NCI-H524 (cell line): ENCODE measurements at regions not wholly inside any gene's neighbourhood (a gene's known extent, or its start where the extent isn't known, plus 50 kb on each side); places are given as distances from the start of the nearest gene placed in this dataset.
"Not testable (repeated sequence)": the region's sequence is repeated elsewhere in the genome, so short reads cannot be mapped to it uniquely, and the experiment has no call there.

Source experiments
- DNase-seq, 2 experiments: peaks; one replicate each; lab custom pipeline; 2025; lab: John Stamatoyannopoulos, UW

DNA sequence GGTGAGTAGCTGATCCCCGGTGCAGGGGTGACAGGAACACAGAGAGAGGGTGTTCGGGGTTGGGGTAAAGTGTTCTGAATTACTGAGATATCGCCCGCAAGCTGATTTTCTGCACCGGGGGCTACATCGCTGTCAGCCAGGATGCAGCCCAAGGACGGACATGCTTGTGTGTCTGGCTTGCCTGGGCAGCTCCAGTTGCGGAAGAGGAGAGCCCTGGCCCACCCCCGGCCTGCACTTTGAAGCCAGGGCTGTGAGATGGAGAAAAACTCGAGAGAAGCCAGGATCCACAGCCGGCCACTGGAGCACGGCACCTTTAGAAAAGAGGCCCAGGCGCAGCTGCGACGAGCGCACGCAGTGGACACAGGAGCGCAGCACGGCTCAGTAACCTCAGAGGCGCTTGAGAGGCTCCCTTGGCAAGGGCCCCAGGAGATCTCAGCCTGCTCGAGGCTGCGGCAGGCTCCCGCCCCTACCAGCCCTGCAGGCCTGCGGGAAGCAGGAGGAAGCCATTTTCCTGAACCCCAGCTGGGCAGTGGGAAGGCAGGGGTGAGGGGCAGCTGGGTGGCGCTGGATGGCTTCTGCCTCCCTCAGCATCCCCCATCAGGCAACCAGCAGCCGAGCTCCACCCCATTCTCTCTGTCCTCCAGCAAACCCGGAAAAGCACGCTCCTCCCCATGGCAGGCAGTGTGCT, 59.2 kb downstream of the C9orf50 start:
- no peak for DNase-seq

DNA sequence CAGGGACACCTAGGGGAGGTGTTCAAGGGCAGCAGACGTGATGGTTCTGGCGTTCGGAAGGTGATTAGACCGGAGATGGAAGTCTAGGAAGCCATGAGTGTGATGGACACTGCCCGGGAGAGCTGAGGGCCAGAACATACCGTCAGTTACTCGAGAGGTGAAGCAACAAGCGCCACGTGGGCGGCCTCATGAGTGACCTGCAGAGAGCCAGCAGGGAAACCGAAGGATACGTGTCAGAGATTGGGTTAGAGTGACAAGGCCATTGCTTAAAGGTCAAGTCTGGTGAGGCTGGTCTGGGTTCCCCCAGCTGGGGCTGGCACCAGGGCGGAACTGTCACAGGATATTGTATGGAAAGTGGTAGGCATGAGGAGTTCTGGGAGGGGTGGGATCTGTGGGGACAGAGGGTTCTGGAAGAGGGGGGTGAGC, 60.0 kb downstream of the C9orf50 start:
- no peak for DNase-seq

DNA sequence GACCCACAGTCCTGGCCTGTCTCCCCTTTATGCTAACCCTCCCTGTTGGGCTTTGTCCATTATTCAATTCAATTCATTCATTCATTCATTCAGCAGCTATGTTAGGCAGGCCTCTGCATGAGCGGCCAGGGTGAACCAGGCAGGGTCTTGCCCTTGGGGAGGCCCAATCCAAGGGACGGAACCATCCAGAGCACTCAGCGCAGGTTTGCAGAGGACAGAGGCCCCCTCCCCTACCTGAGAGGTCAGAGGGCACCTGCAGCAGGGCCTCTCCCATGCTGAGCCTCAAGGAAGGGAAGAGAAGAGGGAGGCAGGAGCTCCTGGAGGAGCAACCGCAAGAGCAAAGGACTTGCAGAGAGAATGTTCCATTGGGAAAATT, 61.4 kb downstream of the C9orf50 start:
- DNase-seq, result no peak

DNA sequence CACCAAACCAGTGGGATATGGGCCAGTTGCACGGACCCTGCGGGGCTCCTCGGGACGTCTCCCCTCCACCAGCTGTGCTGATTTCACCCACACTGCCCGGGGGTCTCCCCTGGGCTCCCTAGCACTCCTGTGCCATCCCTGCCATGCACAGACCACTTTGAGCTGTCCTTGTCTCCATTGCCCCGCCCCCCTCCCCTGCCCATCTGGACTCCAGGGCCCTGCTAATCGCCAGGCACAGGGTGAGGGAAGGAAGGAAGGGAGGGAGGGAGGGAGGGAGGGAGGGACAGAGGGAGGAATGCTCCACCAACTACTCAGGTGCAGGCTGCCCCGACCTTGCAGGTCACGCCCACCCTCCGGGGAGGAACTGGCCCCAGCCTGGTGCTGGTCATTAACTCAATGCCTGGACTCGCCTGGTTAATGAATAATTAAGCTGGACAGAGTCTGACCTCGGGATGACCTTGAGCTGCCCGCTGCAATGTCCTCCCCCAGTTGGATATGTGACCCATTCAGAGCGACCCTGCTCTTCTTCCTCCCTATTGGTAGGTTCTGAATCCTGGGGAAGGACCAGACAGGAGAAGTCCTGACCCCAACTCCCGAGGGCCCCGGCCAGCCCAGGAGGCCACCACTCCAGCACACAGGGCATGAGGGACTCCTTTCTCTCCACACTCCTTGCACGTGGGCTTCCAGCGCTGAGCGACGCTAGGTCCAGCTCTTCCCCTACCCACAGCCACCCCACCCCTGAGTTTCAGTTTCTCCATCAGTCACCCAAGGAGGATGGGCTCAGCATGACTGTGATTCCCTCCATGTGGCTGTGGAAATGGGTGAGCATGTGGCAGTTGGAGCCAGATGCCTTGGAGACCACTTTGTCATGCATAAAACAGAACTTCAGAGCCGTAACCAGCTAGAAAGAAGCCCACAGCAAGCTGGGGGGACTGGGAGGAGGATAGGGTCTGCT, 62.1 kb downstream of the C9orf50 start:
- DNase-seq, result peak; percentile 80 to 91

DNA sequence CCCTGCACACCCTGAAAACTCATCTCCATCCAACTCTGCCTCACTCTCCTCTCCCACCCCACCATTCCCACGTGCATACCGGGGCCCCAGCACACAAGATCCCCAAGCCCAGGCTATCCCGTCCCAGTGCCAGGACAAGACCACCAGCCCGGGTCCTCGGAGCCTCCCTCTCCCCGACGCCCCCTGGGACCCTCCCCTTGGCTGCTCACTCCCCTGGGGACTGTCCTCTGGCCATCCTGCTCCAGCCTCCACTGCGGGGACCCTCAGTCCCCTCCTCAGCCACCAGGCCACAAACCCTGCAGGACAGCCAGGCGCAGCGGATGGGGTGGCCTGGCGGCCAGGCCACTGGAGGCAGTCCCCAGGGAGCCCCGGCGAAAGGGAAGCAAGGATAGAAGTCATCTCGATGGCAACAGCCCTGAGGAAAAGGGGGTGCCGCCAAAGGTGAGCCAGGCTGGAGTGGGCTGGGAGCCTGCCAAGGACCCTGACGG, 62.8 kb downstream of the C9orf50 start:
- no peak for DNase-seq

GRCh38 chr9:129557192-129558036, 63.5 kb downstream of the C9orf50 start:
- DNase-seq, result peak; percentile 62 to 71

DNA sequence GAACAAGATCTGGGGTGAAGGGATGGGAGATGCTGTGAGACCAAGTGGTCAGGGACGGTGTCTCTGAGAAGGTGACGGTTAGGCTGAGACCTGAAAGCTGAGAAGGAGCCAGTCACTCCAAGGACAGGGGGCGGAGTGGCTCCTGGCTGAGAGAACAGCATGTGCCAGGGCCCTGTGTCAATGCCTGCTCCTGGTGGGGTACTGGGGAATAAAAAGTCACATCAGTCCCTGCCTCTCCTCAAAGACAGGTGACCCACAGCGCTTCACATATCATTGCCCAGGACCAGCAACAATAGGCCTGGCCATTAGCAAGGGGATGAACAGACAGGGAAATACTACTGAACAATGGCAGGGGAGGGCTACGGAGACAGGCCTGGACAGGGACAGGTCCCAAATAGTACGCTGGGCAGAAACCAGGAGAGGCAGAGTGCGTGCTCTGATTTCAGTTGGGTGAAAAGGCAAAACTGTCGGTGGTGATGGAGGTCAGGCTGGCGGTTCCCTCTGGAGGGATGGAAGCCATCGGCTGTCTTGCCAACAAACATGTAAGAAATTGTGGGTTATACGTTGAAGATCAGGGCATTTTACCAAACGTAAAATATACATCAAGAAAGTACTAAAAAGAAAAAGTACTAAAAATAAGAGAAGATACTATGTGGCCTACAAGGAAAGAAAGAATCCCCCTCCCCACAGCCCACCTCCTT, 64.3 kb downstream of the C9orf50 start:
- DNase-seq, result no peak

- DNase-seq, result no peak
Measured at GRCh38 chr9:129555512-129556215, 65.2 kb downstream of the C9orf50 start.

DNA sequence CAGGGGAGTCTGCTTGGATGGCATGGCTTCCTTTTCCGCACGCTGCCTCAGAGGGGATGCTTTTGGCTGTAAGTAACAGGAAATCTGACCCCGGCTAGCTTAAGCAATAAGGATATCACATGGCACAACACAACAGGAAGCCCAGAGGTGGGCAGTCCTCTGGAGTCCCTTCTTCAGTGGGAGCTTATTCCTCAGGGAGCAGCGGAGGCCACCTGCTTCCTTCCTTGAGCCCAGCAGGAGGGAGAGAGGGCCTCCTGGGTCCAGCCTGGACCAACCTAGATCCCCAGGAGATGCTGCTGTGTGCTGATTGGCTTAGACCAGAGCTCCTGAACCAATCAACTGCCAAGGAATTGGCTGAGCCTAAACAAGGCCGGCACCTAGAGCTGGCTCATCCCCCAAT, 66.3 kb downstream of the C9orf50 start:
- peak; percentile 91 to 96 for DNase-seq

GRCh38 chr9:129553277-129553676, 67.6 kb downstream of the C9orf50 start:
- no peak for DNase-seq

GRCh38 chr9:129552064-129552463, 68.8 kb downstream of the C9orf50 start:
- no peak for DNase-seq

DNA sequence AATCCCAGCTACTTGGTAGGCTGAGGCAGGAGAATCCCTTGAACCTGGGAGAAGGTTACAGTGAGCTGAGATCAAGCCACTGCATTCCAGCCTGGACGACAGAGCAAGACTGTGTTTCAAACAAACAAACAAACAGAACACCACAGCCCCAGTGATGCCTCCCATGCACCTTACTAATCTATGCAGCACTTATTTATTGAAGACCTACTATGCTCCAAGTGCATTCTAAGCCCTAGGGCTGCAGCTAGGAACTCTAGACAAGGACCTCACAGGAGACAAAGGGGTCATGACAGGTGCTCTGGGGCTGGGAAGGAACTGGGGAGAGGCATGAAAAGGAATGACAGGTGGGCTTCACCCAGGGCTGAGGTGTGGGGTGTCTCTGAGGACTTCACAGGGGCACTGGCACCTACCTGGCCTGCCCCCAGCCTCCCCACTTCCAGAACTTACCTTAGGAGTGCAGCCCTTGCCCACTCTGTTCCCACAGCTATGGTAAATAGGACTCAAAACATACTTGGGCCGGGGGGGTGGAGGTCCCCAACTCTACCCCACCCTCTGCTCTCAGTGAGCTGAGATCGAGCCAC, 69.4 kb downstream of the C9orf50 start:
- DNase-seq, result no peak

- not testable (repeated sequence) for DNase-seq
Measured at GRCh38 chr9:129550977-129551376, 69.9 kb downstream of the C9orf50 start.

DNA sequence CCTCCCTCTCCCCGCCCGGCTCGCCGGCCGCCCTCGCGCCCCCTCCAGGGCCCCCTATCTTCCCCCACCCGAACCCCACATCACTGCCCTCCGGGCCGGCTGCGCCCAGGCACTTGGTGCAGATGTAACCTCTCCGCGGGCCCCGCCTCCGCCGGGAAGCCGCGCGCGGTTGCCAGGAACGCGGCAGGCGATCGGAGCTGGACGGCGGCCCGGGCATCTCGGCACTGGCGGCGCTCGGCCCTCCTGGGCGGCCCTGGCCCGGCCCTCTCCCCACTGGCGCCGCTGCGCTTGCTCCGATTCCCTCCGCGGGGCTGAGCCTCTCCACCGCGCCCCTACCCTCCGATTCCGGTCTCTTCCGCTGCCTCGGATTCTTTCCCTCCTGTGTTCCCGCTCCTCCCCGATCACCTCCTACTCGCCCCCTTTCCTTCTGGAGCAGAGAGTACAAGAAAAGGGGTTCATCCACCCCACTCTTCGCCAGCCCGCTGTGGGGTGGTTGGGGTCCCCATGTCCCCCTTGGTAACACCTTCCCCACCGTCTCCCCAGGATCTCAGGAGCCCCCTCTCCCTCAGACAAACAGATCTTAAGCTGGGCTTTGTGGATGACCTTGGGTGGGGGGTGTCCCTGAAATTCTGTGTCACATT, 70.6 kb downstream of the C9orf50 start:
- DNase-seq, result peak in 1 of 2 experiments; percentile 37

GRCh38 chr9:129549684-129550083, 71.2 kb downstream of the C9orf50 start:
- DNase-seq, result no peak

- DNase-seq, result no peak
Measured at GRCh38 chr9:129549139-129549538, 71.8 kb downstream of the C9orf50 start.

- no peak for DNase-seq
Measured at GRCh38 chr9:129548571-129549135, 72.2 kb downstream of the C9orf50 start.

DNA sequence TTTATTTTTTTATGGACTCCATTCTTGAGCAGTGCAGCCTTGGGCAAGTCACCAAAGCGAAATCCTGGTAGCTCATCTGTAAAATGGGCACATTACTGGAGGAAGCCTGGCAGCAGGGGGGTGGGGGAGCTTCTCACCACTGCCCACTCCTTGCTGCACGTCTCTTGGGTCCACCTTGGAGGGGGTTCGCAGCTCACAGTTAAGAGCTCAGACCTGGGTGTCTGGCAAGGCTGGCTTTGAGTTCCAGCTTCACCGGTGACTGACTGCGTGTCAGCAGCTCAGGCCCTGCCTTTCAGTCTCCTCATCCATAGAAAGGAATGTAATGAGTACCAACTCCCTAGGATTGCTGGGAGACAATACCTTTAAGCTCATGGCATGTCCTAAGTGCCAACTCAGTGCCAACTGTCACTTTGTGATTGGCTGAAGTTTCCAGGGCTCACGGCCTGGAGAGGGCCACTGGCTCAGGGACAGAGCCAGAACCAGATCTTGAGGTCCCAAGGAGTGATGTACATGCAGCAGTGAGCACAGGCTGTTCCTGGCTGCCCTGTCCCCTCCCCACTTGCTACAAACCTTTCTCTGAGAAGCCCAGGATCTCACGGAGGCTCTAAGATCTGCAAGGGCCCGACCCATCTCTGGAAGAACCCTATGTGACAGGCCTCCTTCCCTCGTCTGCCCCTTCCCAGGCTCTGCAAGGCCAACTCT, 72.9 kb downstream of the C9orf50 start:
- DNase-seq, result no peak

- no peak for DNase-seq
Measured at GRCh38 chr9:129547063-129547462, 73.8 kb downstream of the C9orf50 start.
